LNCaP clone FGC (cell line): ENCODE measurements at regions not wholly inside any gene's neighbourhood (a gene's known extent, or its start where the extent isn't known, plus 50 kb on each side); places are given as distances from the start of the nearest gene placed in this dataset.

Experiments used
- DNase-seq: peaks from one replicate; pipeline ENCODE4 v3.0.0-alpha.2; 2011; ENCODE audit warnings: low read depth
- H3K4me3 ChIP-seq: 2 replicates; pipeline ENCODE4 v1.5.1; 2011; ENCODE audit warnings: mild to moderate bottlenecking, low read depth, low read length, control low read depth
- TF ChIP-seq, protein P1 (sequence below): IDR thresholded peaks from 2 replicates; pipeline ENCODE4 v1.5.1; 2012; ENCODE audit warnings: mild to moderate bottlenecking; ENCODE audit not compliant: control insufficient read depth, insufficient read depth; ENCODE audit errors: extremely low read depth

DNA sequence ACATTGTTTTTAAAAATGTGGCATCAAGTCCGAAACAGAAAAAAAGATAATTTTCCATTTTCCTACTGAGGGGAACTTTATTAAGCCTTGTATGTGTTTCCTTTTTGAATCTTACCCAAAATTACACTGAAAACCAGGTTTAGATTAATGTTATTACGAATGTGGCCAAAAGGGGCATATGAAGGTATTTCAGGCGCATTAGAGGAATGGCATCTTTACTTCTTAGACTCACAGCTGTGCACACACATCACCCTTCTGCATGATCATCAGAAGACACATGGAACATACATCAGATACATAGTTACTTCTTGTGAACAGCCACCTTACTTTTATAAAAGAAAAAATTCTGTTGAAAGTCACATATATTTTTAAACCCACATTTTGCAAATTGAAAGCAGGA is 58.6 kb upstream of the ZPBP start:
- TF ChIP-seq, protein P1, sequence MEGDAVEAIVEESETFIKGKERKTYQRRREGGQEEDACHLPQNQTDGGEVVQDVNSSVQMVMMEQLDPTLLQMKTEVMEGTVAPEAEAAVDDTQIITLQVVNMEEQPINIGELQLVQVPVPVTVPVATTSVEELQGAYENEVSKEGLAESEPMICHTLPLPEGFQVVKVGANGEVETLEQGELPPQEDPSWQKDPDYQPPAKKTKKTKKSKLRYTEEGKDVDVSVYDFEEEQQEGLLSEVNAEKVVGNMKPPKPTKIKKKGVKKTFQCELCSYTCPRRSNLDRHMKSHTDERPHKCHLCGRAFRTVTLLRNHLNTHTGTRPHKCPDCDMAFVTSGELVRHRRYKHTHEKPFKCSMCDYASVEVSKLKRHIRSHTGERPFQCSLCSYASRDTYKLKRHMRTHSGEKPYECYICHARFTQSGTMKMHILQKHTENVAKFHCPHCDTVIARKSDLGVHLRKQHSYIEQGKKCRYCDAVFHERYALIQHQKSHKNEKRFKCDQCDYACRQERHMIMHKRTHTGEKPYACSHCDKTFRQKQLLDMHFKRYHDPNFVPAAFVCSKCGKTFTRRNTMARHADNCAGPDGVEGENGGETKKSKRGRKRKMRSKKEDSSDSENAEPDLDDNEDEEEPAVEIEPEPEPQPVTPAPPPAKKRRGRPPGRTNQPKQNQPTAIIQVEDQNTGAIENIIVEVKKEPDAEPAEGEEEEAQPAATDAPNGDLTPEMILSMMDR, result no peak
- H3K4me3 ChIP-seq, result no peak overlapping the region
- DNase-seq, result no peak

DNA sequence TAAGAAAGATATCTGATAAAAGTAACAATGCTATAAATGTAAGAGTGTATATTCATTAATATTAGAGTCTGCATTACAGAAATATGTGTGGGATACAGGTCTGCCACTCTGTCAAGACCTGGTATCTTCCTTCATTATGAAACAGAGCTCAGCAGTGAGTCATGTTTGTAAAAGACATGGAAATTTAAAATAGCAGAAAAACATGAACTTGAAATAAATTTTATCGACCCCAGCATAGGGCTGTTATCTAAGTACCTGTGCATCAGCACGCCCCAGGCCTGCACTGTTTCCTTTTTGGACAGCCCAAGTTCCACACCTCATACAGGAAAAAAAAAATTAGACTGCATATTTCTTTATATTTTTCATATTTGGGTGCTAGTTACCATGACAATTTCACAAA is 58.0 kb upstream of the ZPBP start:
- no peak overlapping the region for H3K4me3 ChIP-seq
- TF ChIP-seq, protein P1, result no peak
- no peak for DNase-seq

DNA sequence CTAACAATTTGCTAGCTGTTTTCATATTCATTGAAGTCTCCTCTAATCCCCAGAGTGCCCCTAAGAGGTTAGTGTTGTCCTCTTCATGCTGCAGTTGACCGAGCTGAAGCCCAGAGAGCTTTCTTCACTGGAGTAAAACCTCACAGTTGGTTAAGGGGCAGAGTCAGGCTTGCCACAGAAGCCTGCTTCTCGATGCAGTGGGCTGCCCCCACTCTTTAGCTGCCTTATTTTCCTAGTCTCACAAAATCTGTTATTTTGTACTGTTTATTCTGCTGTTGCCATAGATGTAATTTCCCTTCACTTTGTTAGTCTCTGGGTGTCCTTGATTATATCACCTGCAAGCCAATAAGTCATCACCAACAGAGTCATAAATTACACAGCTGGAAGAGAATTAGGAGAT is 56.3 kb upstream of the ZPBP start:
- DNase-seq, result no peak
- TF ChIP-seq, protein P1, result no peak
- H3K4me3 ChIP-seq, result no peak overlapping the region

DNA sequence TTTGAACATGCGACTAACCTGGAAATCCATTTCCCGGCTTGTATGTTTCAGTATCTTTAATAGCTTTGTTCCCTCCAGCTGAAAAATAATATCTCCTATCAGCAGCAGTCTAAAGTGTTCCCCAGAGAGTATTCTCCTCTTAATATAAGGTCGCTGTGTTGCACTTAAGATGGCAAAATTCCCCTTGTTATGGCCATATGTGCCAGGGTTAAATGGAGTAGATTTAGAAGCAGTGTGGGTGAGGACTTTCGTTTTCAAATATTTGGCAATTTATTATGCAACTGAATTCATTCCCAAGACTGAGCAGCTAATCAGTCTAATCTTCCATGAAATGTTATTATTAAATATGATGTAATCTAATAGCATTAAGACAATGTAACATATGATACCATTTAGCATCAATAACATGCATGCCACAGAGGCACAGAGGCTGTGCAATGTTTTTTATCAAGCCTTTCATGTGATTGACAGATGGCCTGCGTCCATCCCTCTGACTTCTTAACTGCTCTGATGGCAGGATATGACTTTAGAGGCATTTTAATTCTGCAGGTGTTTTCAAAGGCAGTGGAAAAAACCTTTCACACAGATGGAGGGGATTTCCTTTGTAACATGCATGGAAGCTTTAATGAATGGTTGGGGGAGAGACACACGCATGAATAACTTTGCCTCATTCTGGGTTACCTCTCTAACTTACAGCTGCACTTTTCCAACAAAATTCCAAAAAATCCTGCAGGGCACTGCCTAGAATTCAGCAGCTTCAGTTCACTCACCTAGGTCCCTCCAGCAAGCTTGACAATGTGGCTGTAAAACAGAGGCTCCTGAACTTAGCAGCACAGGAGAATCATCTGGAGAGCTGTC is 55.1 kb upstream of the ZPBP start:
- no peak for DNase-seq
- TF ChIP-seq, protein P1, result no peak
- no peak overlapping the region for H3K4me3 ChIP-seq

DNA sequence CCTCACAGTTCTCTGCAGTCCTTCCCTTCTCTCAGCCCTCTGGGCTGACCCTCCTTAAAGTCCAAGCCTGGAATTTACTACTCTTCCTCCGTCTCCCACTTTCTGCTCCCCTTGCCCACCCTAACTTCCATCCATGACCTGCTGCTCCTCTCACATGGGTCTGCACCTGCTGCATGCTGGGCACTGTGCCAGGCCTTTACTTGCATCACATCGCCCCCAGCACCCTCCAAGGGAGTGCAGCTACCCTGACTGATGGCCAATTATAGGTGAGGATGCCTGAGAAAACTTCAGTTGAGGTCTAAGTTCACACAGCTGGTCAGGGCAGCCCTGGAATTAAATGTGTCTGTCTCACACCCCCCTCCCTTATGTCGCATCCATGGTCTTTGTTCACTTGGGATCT is 53.6 kb upstream of the ZPBP start:
- TF ChIP-seq, protein P1, result no peak
- no peak overlapping the region for H3K4me3 ChIP-seq
- DNase-seq, result no peak

DNA sequence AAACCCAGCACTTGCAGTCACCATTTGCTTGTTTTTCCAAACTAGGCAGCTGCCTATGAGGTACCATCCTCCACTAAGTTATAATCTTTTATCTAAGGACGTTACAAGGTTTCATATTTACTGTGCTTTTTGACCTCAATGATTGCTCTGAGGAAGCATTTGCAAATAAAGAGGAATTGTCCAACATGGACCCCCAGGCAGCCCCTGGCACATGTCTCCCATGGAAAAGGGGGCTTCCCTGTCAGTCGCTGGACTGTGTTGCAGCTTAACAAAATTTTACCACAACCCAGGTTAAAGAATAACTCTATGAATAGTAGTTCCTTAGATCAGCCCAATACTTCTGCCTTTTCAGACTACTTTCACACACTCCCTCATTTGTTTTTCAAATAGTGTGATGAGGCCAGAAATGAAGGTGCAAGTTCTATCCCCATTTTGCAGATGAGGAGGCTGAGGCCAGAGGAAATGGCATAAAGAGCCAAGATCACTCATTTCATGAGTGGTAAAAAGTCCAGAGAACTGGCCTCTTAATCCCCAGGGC is 52.8 kb upstream of the ZPBP start:
- DNase-seq, result no peak
- TF ChIP-seq, protein P1, result no peak
- H3K4me3 ChIP-seq, result no peak overlapping the region

DNA sequence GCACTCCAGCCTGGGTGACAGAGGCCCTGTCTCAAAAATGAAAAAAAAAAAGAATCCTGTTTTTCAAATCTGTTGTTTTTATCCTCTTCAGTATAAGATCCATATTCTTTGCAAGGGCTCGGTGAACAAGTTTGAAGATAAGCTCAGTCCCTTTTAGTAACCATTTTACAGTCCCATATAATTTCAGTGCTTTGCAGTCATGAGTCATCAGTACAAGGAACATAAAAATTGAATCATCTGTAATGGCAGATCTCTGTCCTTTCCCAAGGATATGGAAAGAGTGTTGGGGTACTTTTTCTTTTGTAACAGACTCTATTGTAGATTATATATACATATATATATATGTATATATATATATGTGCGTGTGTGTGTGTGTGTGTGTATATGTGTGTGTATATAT is 52.2 kb upstream of the ZPBP start:
- TF ChIP-seq, protein P1, result no peak
- DNase-seq, result no peak
- H3K4me3 ChIP-seq, result no peak overlapping the region
